NB4 (cell line): ENCODE measurements at regions not wholly inside any gene's neighbourhood (a gene's known extent, or its start where the extent isn't known, plus 50 kb on each side); places are given as distances from the start of the nearest gene placed in this dataset.
A peak's percentile ranks its signal among the peaks of the same experiment; 100 is the strongest.

Experiments
- DNase-seq: peaks from one replicate; pipeline ENCODE4 v3.0.0; 2010; ENCODE audit warnings: low read depth
- H3K4me3 ChIP-seq: one replicate; pipeline ENCODE4 v1.5.1; 2011; ENCODE audit warnings: mild to moderate bottlenecking, low read depth, low read length, moderate library complexity
- MYC ChIP-seq: IDR thresholded peaks from 2 replicates; pipeline ENCODE4 v1.6.1; 2011; ENCODE audit warnings: low read depth, low read length
- POLR2A ChIP-seq: IDR thresholded peaks from 2 replicates; pipeline ENCODE4 v1.6.1; 2011; ENCODE audit warnings: mild to moderate bottlenecking; ENCODE audit not compliant: insufficient read length; ENCODE audit errors: extremely low read depth
- TF ChIP-seq, protein P1 (sequence below): IDR thresholded peaks from one replicate; pipeline ENCODE4 v1.5.1; 2012; ENCODE audit warnings: low read depth, low read length
- TF ChIP-seq, protein P2 (sequence below): IDR thresholded peaks from 2 replicates; pipeline ENCODE4 v1.6.1; 2011; ENCODE audit warnings: low read depth, low read length

DNA sequence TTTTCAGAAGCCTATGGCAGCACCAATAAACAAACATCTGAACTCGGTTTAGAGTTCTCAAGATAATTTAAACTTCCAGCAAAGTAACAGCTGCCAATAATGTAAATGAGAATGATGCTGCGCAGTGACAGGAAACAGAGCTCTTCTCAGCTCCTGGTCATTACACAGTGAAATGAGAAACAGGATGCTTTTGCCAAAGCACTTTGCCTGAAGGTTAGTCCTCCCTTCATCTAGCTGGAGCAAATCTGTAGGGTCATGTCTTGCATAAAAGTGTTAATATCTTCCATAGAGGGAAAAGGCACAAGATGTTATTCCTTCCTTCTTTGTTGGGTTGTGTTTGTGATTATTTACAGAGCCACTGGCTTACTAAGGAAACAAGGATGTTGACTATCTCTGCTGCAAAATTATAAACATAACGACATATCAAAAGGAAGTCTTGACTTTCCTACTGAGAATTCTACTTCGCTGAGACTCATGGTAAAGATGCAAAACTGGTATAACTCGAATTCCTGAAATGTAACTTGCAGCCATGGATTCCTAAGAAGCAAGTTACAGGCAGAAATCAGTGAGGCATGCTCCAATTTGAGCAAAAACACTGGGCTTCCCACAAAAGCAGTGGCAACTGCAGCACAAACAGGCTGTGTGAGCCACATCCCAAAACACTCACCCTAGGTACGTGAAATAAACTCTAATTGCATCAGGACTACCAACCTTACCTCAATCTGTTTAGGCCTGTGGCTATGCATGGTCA, 102.5 kb upstream of the BEND6 start:
- no peak for DNase-seq
- TF ChIP-seq, protein P1, sequence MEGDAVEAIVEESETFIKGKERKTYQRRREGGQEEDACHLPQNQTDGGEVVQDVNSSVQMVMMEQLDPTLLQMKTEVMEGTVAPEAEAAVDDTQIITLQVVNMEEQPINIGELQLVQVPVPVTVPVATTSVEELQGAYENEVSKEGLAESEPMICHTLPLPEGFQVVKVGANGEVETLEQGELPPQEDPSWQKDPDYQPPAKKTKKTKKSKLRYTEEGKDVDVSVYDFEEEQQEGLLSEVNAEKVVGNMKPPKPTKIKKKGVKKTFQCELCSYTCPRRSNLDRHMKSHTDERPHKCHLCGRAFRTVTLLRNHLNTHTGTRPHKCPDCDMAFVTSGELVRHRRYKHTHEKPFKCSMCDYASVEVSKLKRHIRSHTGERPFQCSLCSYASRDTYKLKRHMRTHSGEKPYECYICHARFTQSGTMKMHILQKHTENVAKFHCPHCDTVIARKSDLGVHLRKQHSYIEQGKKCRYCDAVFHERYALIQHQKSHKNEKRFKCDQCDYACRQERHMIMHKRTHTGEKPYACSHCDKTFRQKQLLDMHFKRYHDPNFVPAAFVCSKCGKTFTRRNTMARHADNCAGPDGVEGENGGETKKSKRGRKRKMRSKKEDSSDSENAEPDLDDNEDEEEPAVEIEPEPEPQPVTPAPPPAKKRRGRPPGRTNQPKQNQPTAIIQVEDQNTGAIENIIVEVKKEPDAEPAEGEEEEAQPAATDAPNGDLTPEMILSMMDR, result no peak
- H3K4me3 ChIP-seq, result no peak overlapping the region

DNA sequence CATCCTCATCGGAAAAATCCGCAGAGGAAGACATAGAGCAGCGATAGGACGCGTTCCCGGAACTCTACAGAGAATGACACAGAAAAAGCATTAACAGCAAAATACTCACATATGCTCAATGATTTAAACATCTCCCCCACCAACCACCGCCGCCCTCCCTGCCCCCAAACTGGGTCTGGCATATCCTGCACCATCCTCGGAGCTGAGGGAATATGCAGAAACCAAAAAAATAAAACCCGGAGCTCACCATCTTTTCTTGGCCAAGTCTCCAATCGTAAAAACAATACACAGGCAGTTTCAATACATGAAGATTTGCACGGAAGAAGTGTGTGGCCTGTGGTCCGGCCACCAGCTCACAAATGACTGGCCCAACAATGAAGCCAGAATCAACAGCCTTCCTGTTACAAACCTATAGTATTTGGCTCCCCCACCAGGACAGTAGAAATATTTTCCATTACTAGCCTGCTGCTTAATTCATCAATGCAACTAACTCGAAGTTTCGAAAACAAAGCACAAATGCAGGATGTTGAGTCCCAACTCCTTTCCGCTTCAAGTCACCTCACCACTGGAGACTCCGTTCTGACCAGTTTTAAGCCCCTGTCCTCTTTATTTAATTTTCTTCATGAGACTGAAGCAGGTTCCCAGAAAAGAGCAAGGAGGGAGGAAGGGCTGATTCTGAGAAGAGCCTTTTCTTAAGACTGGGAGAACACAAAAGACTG, 103.2 kb upstream of the BEND6 start:
- TF ChIP-seq POLR2A, result no peak
- TF ChIP-seq, protein P1, result peak; percentile 47
- H3K4me3 ChIP-seq, result no peak overlapping the region
- peak; percentile 66 for DNase-seq

DNA sequence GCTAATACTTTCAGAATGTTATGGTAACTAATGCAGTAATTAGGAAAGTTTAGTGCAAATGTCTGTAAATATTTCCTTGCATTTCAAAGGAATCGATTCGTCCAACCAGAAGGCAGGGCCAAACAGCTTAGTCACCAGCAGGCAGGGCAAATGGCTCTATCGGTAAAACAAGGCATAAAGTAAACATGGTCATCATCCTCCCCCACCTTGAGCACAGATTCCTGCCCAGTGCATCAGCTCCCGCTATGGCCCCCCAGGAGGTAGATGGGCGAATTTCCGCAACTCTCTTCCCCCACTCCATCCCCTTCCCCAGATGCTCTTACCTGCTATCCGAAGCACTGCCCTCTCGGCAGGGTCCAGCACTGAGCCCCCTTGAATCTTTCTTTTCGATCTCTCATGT, 103.8 kb upstream of the BEND6 start:
- TF ChIP-seq, protein P2, sequence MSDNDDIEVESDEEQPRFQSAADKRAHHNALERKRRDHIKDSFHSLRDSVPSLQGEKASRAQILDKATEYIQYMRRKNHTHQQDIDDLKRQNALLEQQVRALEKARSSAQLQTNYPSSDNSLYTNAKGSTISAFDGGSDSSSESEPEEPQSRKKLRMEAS, result no peak
- TF ChIP-seq MYC, result no peak
- DNase-seq, result no peak
- H3K4me3 ChIP-seq, result no peak overlapping the region

DNA sequence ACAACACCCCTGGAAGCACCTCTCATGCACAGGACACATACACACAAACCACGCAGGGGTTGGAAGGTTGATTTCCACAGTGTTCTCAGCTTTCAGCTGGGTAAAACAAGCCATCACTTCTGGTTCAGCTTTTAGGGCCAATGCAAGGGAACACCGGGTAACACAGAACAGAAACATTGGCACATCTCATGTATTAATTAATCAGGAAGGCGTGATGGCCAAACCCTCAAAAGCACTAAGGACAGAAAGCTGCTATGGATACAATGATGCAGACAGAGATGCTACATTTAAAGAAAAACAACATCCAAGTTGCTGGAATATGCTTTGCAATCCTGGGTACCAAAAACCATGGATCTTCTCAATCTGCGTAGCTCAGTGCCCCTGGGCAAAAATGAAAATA, 104.3 kb upstream of the BEND6 start:
- DNase-seq, result no peak

DNA sequence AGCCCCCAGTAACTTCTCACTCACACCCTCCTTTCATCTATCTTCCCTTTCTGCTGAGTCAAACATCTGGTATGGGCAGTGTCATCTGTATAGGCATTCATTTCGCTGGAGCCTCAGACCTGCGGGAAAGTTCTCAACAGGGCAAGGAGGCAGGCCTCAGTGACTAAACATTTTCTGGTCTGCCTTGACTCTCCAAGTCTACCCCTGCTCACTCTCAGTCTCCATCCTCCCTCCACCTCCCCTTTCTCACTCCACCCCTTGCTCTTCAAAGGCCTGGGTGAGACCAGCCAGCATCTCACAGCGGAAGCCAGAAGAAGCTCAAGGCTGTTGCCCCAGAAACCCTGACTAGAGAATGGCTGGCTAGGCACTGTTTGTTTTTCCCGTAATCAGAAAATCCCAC, 105.0 kb upstream of the BEND6 start:
- H3K4me3 ChIP-seq, result no peak overlapping the region
- TF ChIP-seq POLR2A, result no peak
- TF ChIP-seq MYC, result no peak
- TF ChIP-seq, protein P1, result no peak
- TF ChIP-seq, protein P2, result no peak
- no peak for DNase-seq

More for the DNA sequence above, 104.3 kb upstream of the BEND6 start:
- no peak overlapping the region for H3K4me3 ChIP-seq
- TF ChIP-seq MYC (no peak), POLR2A (no peak)
- TF ChIP-seq, protein P1, result no peak
- TF ChIP-seq, protein P2, result no peak

DNA sequence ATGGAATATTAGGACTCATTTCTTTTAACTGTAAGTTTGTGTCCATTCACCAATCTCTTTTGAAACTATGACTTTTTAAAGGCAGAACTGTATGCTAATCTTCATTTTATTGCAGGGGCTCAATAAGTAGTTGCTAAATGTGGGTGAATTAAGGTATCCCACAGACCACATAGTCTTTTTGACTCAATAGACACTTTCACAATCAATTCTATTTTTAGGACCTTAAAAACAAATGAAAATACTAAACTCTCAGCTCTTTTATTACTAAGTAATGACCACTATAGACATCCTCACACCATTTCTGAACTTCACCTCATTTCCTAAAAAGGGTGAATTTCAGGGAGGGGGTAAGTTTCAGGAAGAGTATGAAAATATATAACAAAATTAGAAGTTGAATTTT, 106.8 kb upstream of the BEND6 start:
- TF ChIP-seq POLR2A (no peak), MYC (no peak)
- TF ChIP-seq, protein P1, result no peak
- TF ChIP-seq, protein P2, result no peak
- peak; percentile 18 for DNase-seq
- no peak overlapping the region for H3K4me3 ChIP-seq
